NCI-H2081 treated with DMSO at 0.1 percent for 48 hours (cell line): ENCODE measurements at regions not wholly inside any gene's neighbourhood (a gene's known extent, or its start where the extent isn't known, plus 50 kb on each side); places are given as distances from the start of the nearest gene placed in this dataset.

Experiments
- DNase-seq: peaks from one replicate; lab custom pipeline; 2025; lab: John Stamatoyannopoulos, UW

GRCh38 chr2:235358981-235359471 lies 134.8 kb upstream of the AGAP1 start:
- DNase-seq, result no peak

GRCh38 chr2:235360446-235360845 lies 133.4 kb upstream of the AGAP1 start:
- no peak for DNase-seq

GRCh38 chr2:235365743-235366142 lies 128.1 kb upstream of the AGAP1 start:
- no peak for DNase-seq

GRCh38 chr2:235366390-235366789 lies 127.5 kb upstream of the AGAP1 start:
- no peak for DNase-seq

GRCh38 chr2:235366807-235367206 lies 127.0 kb upstream of the AGAP1 start:
- no peak for DNase-seq

- DNase-seq, result no peak
These were observed 122.8 kb upstream of the AGAP1 start for GRCh38 chr2:235371018-235371417.

GRCh38 chr2:235373171-235373570 lies 120.7 kb upstream of the AGAP1 start:
- no peak for DNase-seq

- no peak for DNase-seq
These were observed 116.7 kb upstream of the AGAP1 start for GRCh38 chr2:235377176-235377575.

- DNase-seq, result no peak
These were observed 115.6 kb upstream of the AGAP1 start for GRCh38 chr2:235378246-235378645.

- DNase-seq, result no peak
These were observed 114.9 kb upstream of the AGAP1 start for GRCh38 chr2:235378944-235379343.

GRCh38 chr2:235381261-235381912 lies 112.5 kb upstream of the AGAP1 start:
- DNase-seq, result no peak

GRCh38 chr2:235382179-235382578 lies 111.7 kb upstream of the AGAP1 start:
- no peak for DNase-seq

- DNase-seq, result no peak
These were observed 111.2 kb upstream of the AGAP1 start for GRCh38 chr2:235382601-235383000.

- DNase-seq, result no peak
These were observed 110.5 kb upstream of the AGAP1 start for GRCh38 chr2:235383272-235383843.

- DNase-seq, result no peak
These were observed 109.2 kb upstream of the AGAP1 start for GRCh38 chr2:235384624-235385023.

GRCh38 chr2:235389626-235390025 lies 104.2 kb upstream of the AGAP1 start:
- no peak for DNase-seq

GRCh38 chr2:235390108-235390815 lies 103.6 kb upstream of the AGAP1 start:
- DNase-seq, result no peak

GRCh38 chr2:235390816-235391194 lies 103.0 kb upstream of the AGAP1 start:
- DNase-seq, result no peak

- no peak for DNase-seq
These were observed 101.8 kb upstream of the AGAP1 start for GRCh38 chr2:235391921-235392615.

- no peak for DNase-seq
These were observed 99.5 kb upstream of the AGAP1 start for GRCh38 chr2:235394278-235394828.

- DNase-seq, result no peak
These were observed 97.6 kb upstream of the AGAP1 start for GRCh38 chr2:235396071-235396846.

- no peak for DNase-seq
These were observed 95.5 kb upstream of the AGAP1 start for GRCh38 chr2:235398321-235398720.
